ENCODE measurements at regions not wholly inside any gene's neighbourhood (a gene's known extent, or its start where the extent isn't known, plus 50 kb on each side); places are given as distances from the start of the nearest gene placed in this dataset.

DNA sequence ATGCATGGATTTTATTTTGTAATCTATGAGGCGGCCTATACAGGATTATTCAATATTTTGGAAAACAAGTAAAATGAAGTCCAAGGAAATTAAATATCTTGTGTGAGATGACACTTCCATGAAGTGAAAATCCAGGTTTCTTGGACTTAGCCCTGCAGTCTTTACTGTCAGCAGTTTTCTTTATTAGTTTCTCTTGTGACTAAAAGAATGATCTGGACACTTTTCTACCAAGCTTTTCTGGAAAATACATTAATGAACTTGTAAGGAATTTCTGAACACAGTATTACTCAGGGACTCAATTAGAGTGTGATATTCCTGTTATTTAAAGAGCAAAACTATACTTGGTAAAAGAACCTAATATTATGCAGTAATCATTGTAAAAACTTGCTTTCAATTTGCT lies 610.4 kb upstream of the SLC8A1 start:
- no peak for DNase-seq (ENCODE audit: low spot score)

DNA sequence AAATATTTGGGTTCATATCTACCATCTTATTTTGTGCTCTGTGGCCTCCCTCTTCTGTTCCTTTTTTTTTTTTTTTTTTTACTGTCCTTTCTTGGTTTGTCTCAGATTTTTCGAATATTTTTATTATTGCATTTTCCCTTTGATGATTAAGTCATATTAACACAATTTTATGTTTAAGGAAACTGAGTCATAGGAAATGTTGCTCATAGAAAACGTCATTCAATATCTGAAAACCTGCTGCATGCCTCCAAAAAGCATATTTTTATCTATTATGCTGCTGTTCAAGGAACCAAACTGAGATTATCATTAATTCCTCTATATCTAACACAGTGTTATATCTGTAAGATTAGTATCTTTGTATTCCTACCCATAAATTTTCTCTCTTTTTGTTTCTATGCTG lies 614.3 kb upstream of the SLC8A1 start:
- DNase-seq (ENCODE audit: low spot score), result no peak

- no peak for DNase-seq (ENCODE audit: low spot score)
These were observed 616.9 kb upstream of the SLC8A1 start for GRCh38 chr2:41068740-41069139.

- no peak for DNase-seq (ENCODE audit: low spot score)
These were observed 626.5 kb upstream of the SLC8A1 start for GRCh38 chr2:41078341-41078740.

- DNase-seq (ENCODE audit: low spot score), result no peak
These were observed 627.1 kb upstream of the SLC8A1 start for GRCh38 chr2:41079011-41079410.

GRCh38 chr2:41084321-41084720 lies 632.4 kb upstream of the SLC8A1 start:
- no peak for DNase-seq (ENCODE audit: low spot score)

GRCh38 chr2:41087946-41088345 lies 636.1 kb upstream of the SLC8A1 start:
- DNase-seq (ENCODE audit: low spot score), result no peak

DNA sequence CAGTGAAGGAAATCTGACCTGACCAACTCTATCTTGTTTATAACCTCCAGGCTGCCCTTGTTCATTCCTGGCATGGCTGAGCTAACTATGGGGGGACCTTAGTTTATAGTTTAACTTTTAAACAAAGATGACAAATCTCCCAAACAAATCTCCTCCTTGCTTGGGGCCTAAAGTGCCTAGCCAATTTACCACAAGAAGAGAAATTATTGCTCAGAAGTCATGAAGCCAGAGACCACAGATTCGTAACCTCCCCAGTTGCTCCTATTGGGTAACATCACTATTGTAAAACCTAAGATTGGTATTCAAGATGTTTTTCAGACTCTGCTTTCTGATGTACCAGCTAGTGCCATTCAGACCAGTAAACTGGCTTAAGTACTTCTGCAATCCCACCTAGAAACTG lies 649.4 kb upstream of the SLC8A1 start:
- DNase-seq (ENCODE audit: low spot score), result no peak

GRCh38 chr2:41109744-41110143 lies 657.9 kb upstream of the SLC8A1 start:
- DNase-seq (ENCODE audit: low spot score), result no peak

GRCh38 chr2:41111836-41112627 lies 660.1 kb upstream of the SLC8A1 start:
- DNase-seq (ENCODE audit: low spot score), result no peak

DNA sequence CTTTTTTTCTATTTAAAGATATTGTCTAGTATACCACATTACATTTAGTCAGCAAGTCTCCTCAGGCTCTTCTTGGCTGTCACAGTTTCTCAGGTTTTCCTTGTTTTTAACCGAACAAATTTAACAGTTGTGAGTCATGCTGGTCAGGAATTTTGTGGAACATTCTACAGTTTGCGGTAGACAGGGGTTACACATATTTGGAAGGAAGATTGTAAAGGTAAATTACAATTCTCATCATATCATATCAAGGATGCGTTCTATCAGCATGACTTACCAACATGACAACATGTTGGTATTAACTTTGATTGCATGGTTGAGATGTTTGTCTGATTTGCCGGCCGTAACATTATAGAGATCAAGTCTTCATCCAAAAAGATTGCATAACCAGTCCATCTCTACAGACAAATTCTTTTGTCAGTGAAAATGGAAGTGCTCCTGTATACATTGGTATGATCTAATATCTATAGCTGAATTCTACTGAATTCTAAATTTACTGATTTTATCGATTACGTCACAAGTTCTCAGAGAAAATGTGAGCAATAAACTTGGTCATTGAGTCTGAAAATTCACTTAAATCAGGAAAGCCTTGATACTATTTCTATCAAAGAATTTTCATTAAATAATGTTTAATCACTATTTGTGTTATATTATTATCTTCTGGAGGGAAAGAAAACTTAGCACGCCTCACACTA lies 664.4 kb upstream of the SLC8A1 start:
- no peak for DNase-seq (ENCODE audit: low spot score)

DNA sequence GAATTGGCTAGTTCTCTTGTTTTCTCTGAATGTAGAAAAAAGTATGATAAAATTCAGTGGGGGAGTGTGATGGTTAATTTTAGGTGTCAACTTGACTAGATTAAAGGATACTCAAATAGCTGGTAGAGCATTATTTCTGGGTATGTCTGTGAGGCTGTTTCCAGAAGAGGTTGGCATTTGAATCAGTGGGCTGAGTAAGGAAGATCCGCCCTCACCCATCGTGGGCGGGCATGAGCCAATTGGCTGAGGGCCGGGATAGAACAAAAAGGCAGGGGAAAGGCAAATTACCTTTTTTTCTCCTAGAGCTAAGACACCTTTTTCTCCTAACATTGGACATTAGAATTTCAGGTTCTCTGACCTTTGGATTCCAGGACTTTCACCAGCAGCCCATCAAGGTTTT lies 667.6 kb upstream of the SLC8A1 start:
- DNase-seq (ENCODE audit: low spot score), result no peak

- no peak for DNase-seq (ENCODE audit: low spot score)
These were observed 671.5 kb upstream of the SLC8A1 start for GRCh38 chr2:41123341-41123740.

DNA sequence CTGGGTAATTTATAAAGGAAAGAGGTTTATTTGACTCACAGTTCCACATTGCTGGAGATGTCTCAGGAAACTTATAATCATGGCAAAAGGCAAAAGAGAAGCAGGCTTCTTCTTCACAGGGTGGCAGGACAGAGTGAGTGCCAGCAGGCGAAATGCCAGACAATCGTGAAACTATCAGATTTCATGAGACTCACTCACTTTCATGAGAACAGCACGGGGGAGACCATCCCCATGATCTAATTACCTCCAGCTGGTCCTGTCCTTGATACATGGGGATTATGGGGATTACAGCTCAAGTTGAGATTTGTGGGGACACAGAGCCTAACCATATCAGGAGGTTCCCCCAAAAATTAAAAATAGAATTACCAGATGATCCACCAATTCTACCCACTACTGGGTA lies 675.5 kb upstream of the SLC8A1 start:
- no peak for DNase-seq (ENCODE audit: low spot score)

DNA sequence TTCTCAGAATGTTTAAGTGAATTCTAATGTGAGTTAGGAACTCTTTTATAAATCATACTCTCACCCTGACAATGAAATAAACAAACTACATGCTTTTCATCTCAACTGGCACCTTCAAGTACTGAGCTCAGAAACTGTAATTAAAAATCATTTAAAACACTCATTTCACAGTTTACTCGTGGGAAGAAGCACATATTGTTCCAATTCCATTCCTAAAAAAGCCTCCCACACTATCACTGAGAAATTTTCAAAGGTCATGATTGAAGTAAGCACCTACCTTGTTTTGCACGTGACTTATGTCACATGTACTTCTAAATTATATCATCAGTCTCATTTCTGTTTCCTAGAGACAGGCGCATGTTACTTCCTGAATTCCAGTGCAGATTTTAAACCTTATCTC lies 678.1 kb upstream of the SLC8A1 start:
- DNase-seq (ENCODE audit: low spot score), result no peak

DNA sequence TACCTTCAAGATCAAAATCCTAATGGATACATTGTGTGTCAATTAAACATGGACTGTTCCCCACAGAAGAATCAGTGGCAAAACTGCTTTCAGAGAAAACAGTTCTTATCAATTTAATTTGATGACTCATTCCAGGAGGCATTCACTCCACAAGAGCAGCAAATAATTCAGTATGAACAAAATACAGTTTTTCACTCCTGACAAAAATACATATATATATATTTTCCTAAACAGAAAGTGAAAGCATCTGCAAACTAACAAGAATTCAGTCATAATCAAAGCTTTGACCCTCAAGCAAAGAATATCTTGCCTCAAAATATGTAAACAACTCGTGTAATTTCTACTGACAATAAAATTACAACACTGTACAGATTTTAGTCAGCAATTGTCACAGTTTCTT lies 685.1 kb upstream of the SLC8A1 start:
- DNase-seq (ENCODE audit: low spot score), result no peak

GRCh38 chr2:41141146-41141791 lies 689.4 kb upstream of the SLC8A1 start:
- no peak for DNase-seq (ENCODE audit: low spot score)

DNA sequence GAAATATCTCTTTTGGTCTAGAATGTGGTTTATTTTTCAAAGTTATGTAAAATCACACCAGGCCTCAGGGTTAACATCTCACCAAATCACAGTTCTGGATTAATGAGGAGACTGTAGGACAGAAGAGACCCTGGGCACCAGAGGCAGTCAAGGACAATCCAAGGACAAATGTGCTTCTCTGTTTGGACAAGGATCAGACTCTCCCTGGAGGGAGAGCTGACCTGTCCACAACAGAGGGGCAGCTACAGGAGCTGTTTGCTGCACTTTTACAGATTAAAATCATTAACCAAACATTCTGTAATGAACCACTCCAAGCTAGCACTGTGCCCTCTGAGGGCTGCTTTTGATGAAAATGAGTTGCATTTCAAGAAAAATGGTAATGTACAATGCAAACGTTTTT lies 690.6 kb upstream of the SLC8A1 start:
- DNase-seq (ENCODE audit: low spot score), result no peak

DNA sequence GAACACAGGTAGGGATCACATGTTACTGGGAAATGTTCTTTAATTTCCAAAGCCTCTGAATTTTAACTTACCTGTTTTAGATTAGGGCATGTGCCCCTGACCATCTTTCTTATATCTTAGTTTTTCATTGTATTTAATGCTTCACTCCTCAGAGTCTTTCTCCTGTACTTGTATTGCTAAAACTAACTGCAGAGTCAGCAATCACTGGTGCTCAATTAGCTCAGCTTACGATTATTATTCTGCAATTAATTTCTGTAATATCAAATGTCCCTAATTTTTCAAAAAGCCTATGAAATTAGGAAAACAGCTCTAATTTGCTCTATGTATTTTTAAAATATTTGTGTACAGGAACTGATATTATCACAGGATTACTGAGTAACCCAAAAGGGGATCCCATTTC lies 693.2 kb upstream of the SLC8A1 start:
- no peak for DNase-seq (ENCODE audit: low spot score)

DNA sequence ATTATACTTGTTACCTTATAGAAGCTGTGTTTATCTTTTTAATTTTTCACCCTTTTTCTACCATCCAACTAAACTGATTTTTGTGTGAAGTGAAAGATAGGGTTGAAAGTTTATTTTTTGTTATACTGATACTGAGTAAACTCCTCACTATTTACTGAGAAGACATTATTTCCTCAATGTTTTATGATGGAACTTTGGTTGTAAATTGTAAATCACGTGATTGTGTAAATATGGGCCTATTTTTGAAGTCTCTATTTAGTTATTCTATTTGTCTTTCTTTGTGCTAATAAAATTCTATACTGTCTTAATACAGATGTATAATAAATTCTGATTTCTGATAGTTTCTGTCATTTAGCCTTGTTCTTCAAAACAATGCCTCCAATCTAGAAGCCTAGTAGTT lies 697.2 kb upstream of the SLC8A1 start:
- no peak for DNase-seq (ENCODE audit: low spot score)

DNA sequence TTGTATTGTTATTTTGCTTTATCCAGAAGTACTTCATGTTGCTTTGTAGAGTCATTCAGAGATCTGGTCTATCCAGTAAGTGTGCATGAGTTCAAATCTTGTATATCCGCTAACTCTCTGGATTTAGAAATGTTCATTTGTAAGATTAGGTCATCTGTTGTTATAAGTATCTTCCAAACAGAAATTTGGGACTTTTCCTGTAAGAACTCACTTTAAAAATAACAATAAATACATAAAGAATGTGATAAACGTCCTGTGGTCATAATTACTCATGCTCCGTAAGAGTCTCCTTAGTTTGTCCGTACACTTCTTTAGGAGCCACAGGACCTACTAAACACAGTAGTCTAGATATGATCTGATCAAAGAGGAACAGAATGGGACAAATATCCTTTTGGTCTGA lies 699.9 kb upstream of the SLC8A1 start:
- DNase-seq (ENCODE audit: low spot score), result no peak

DNA sequence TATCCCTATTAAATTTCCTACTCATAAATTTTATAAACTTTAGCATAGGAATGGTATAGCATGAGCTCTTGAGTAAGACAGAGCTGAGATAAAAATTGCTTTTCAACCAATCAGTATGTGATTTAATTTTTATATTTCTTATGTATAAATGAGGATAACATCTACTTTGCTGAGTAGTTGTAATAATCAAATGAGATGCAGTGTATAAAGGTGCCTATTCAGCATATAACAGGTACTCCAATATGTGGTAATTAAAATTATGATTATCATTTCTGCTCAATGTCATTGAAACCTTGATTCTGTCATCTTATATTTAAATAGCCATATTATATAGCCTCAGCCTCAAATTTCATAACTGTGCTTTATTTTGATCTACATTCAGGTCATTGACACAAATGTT lies 700.4 kb upstream of the SLC8A1 start:
- no peak for DNase-seq (ENCODE audit: low spot score)

DNA sequence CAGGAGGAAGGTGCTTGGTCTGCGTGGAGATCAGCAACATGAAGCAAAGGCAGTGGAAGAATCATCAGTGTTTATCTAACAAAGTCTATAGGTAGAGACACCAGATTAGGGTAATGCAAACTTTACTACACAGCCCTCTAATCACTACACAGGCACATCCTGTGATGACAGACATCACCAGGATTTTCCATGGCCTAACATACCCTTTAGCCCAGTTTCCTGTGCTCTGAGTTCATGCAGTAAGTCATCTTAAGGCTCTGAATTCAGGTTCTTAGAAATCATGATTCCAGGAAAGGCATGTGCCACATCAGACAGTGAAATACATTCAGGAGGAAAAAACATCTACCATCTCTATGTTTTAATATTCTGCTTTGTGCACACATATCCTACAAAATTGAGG lies 708.5 kb upstream of the SLC8A1 start:
- no peak for DNase-seq (ENCODE audit: low spot score)

Data from germinal center (tissue), 1 donor.